A673 (cell line): ENCODE measurements at regions not wholly inside any gene's neighbourhood (a gene's known extent, or its start where the extent isn't known, plus 50 kb on each side); places are given as distances from the start of the nearest gene placed in this dataset.
"Not testable (repeated sequence)": the region's sequence is repeated elsewhere in the genome, so short reads cannot be mapped to it uniquely, and the experiment has no call there.

ENCODE experiments used
- BruUV-seq: library from RNA; stranded (reverse); fragments of 400-500 nt; replicated peaks from 2 replicates; lab custom pipeline; 2021; lab: Mats Ljungman, UMichigan
- CTCF ChIA-PET: fragments of 300-600 bp; sonication (Branson Sonifier 250); formaldehyde crosslinking; loops from one replicate; lab custom pipeline; 2022; ENCODE audit warnings: antibody characterized with exemption; lab: Charles Lee
- POLR2A ChIA-PET: fragments of 300-600 bp; sonication (Branson Sonifier 250); formaldehyde crosslinking; loops from one replicate; lab custom pipeline; 2022; ENCODE audit warnings: antibody characterized with exemption; ENCODE audit not compliant: low non-redundant PET; lab: Charles Lee
- DNase-seq: peaks from one replicate; pipeline ENCODE4 v3.0.0-alpha.2; 2015; ENCODE audit warnings: low spot score
- H3K27ac ChIP-seq: fragments of 200-600 bp; sonication (generic); 2 replicates; pipeline ENCODE4 v1.5.1; 2016; ENCODE audit warnings: mixed run types, low read depth, mild to moderate bottlenecking, mixed read lengths, antibody characterized with exemption, low read length; ENCODE audit not compliant: poor library complexity, severe bottlenecking
- H3K27me3 ChIP-seq: fragments of 200-600 bp; sonication (generic); replicated peaks from 2 replicates; pipeline ENCODE4 v1.6.1; 2017; ENCODE audit warnings: mixed run types, low read depth, mild to moderate bottlenecking, mixed read lengths, antibody characterized with exemption, low read length; ENCODE audit not compliant: insufficient read depth, poor library complexity
- H3K36me3 ChIP-seq: fragments of 200-600 bp; sonication (generic); 2 replicates; pipeline ENCODE4 v1.6.1; 2016; ENCODE audit warnings: mixed run types, mild to moderate bottlenecking, mixed read lengths, antibody characterized with exemption, low read length; ENCODE audit not compliant: insufficient read depth, poor library complexity, severe bottlenecking
- H3K4me1 ChIP-seq: fragments of 200-600 bp; sonication (generic); 2 replicates; pipeline ENCODE4 v1.6.1; 2017; ENCODE audit warnings: mixed run types, mild to moderate bottlenecking, mixed read lengths, antibody characterized with exemption, low read length; ENCODE audit not compliant: insufficient read depth, poor library complexity, severe bottlenecking
- H3K4me3 ChIP-seq: fragments of 200-600 bp; sonication (generic); 2 replicates; pipeline ENCODE4 v1.5.1; 2016; ENCODE audit warnings: low read depth, mixed run types, mild to moderate bottlenecking, mixed read lengths, low read length; ENCODE audit not compliant: poor library complexity, severe bottlenecking
- H3K9me3 ChIP-seq: fragments of 200-600 bp; sonication (generic); 2 replicates; pipeline ENCODE4 v1.6.1; 2016; ENCODE audit warnings: mixed run types, low read depth, mild to moderate bottlenecking, mixed read lengths, antibody characterized with exemption, low read length; ENCODE audit not compliant: poor library complexity, severe bottlenecking
- CTCF ChIP-seq: fragments of 300-800, 200-600 bp; sonication (generic); conservative IDR thresholded peaks from 2 replicates; pipeline ENCODE4 v1.5.1; 2017; ENCODE audit warnings: low read depth, mild to moderate bottlenecking, antibody characterized with exemption, low read length, moderate library complexity, mixed read lengths
- EZH2 ChIP-seq: fragments of 200-600 bp; sonication (generic); IDR thresholded peaks from 2 replicates; pipeline ENCODE4 v1.6.1; 2017; ENCODE audit warnings: borderline replicate concordance, low read depth, mild to moderate bottlenecking, mixed read lengths, antibody characterized with exemption, low read length; ENCODE audit not compliant: poor library complexity, severe bottlenecking
- intact Hi-C: fragments of 100-400 bp; cut with micrococcal nuclease; formaldehyde crosslinking; loops from one replicate; pipeline ENCODE4 v1.10.0; 2022; ENCODE audit not compliant: unreplicated experiment

GRCh38 chr13:82961757-82962156, 920.5 kb downstream of the SLITRK1 start:
- TF ChIP-seq CTCF (no peak), EZH2 (no peak)
- no peak for DNase-seq
- H3K9me3 ChIP-seq, result no peaks in the 10 kb centered on the region
- intact Hi-C loops, result no loop called here
- no peaks in the 10 kb centered on the region for H3K4me1 ChIP-seq
- H3K27ac ChIP-seq, result no peak overlapping the region
- BruUV-seq, result no TSS peak
- ChIA-PET POLR2A (interaction anchor here (0.7 kb wide), 1 partner anchor 27 kb away, joined by 3 read pairs; no protein-coding TSS in a partner anchor), CTCF (interaction anchor here (0.7 kb wide), 1 partner anchor 975 kb away, joined by 3 read pairs; no protein-coding TSS in a partner anchor)
- no peak overlapping the region for H3K4me3 ChIP-seq
- H3K36me3 ChIP-seq, result no peaks in the 10 kb centered on the region
- H3K27me3 ChIP-seq, result no peaks in the 10 kb centered on the region

GRCh38 chr13:82952336-82952735, 929.9 kb downstream of the SLITRK1 start:
- H3K4me1 ChIP-seq, H3K4me3 ChIP-seq, DNase-seq, H3K27me3 ChIP-seq, intact Hi-C loops, CTCF ChIA-PET, H3K9me3 ChIP-seq, H3K27ac ChIP-seq, BruUV-seq, POLR2A ChIA-PET, H3K36me3 ChIP-seq: not testable (repeated sequence)

- Histone ChIP-seq H3K36me3 (no peaks in the 10 kb centered on the region), H3K27ac (no peak overlapping the region), H3K27me3 (no peaks in the 10 kb centered on the region), H3K9me3 (no peaks in the 10 kb centered on the region), H3K4me1 (no peaks in the 10 kb centered on the region), H3K4me3 (no peak overlapping the region)
- intact Hi-C loops, result no loop called here
- BruUV-seq, result no TSS peak
- POLR2A ChIA-PET, result no interaction called here
- CTCF ChIA-PET, result no interaction called here
- no peak for DNase-seq
- TF ChIP-seq EZH2, result no peak
- TF ChIP-seq CTCF, result no peak
Observed at GRCh38 chr13:82947683-82948082, 934.6 kb downstream of the SLITRK1 start.

GRCh38 chr13:82947191-82947621, 935.1 kb downstream of the SLITRK1 start:
- intact Hi-C loops, result no loop called here
- ChIA-PET POLR2A (no interaction called here), CTCF (no interaction called here)
- no peak for DNase-seq
- Histone ChIP-seq H3K9me3 (no peaks in the 10 kb centered on the region), H3K27me3 (no peaks in the 10 kb centered on the region), H3K27ac (no peak overlapping the region), H3K4me1 (no peaks in the 10 kb centered on the region), H3K4me3 (no peak overlapping the region), H3K36me3 (no peaks in the 10 kb centered on the region)
- BruUV-seq, result no TSS peak
- TF ChIP-seq EZH2 (no peak), CTCF (no peak)
